ENCODE measurements at regions not wholly inside any gene's neighbourhood (a gene's known extent, or its start where the extent isn't known, plus 50 kb on each side); places are given as distances from the start of the nearest gene placed in this dataset.
"Not testable (repeated sequence)": the region's sequence is repeated elsewhere in the genome, so short reads cannot be mapped to it uniquely, and the experiment has no call there.

- Mint-ChIP-seq H3K4me1 (no peaks in the 10 kb centered on the region), H3K4me3 (no peak overlapping the region), H3K27ac (ENCODE audit: low read depth) (no peak overlapping the region), H3K36me3 (ENCODE audit: insufficient read depth) (no peaks in the 10 kb centered on the region), H3K9me3 (peaks cover 16% of the 10 kb centered on the region), H3K27me3 (no peaks in the 10 kb centered on the region)
- ATAC-seq (replicated peaks; ENCODE audit: extremely low read depth, poor library complexity, severe bottlenecking) (no peak), DNase-seq (ENCODE audit: low spot score in 2 of 2) (no peak)
Observed at GRCh38 chr2:101587251-101587650, 110.3 kb upstream of the MAP4K4 start.

- H3K27me3 Mint-ChIP-seq, result no peaks in the 10 kb centered on the region
- ATAC-seq (replicated peaks; ENCODE audit: extremely low read depth, poor library complexity, severe bottlenecking) (no peak), DNase-seq (ENCODE audit: low spot score in 2 of 2) (no peak)
- no peak overlapping the region for H3K27ac Mint-ChIP-seq (ENCODE audit: low read depth)
- no peak overlapping the region for H3K4me3 Mint-ChIP-seq
- no peaks in the 10 kb centered on the region for H3K4me1 Mint-ChIP-seq
- no peaks in the 10 kb centered on the region for H3K36me3 Mint-ChIP-seq (ENCODE audit: insufficient read depth)
- H3K9me3 Mint-ChIP-seq, result peaks cover 9% of the 10 kb centered on the region
Observed at GRCh38 chr2:101583861-101584260, 108.9 kb upstream of the RFX8 start.

GRCh38 chr2:101581675-101582299 is 106.9 kb upstream of the RFX8 start:
- Mint-ChIP-seq H3K4me3 (no peak overlapping the region), H3K27ac (ENCODE audit: low read depth) (no peak overlapping the region), H3K36me3 (ENCODE audit: insufficient read depth) (no peaks in the 10 kb centered on the region), H3K9me3 (peaks cover 5% of the 10 kb centered on the region), H3K27me3 (no peaks in the 10 kb centered on the region), H3K4me1 (no peaks in the 10 kb centered on the region)
- ATAC-seq (replicated peaks; ENCODE audit: extremely low read depth, poor library complexity, severe bottlenecking) (no peak), DNase-seq (ENCODE audit: low spot score in 2 of 2) (no peak)

GRCh38 chr2:101580528-101580927 is 105.6 kb upstream of the RFX8 start:
- Mint-ChIP-seq H3K4me3 (no peak overlapping the region), H3K27ac (ENCODE audit: low read depth) (no peak overlapping the region), H3K4me1 (no peaks in the 10 kb centered on the region), H3K27me3 (no peaks in the 10 kb centered on the region), H3K36me3 (ENCODE audit: insufficient read depth) (no peaks in the 10 kb centered on the region), H3K9me3 (peaks cover 5% of the 10 kb centered on the region)
- ATAC-seq (replicated peaks; ENCODE audit: extremely low read depth, poor library complexity, severe bottlenecking), result no peak
- no peak for DNase-seq (ENCODE audit: low spot score in 2 of 2)

- DNase-seq (ENCODE audit: low spot score in 2 of 2), result no peak
- no peaks in the 10 kb centered on the region for H3K27me3 Mint-ChIP-seq
- no peak for ATAC-seq (replicated peaks; ENCODE audit: extremely low read depth, poor library complexity, severe bottlenecking)
- no peak overlapping the region for H3K27ac Mint-ChIP-seq (ENCODE audit: low read depth)
- peaks cover 1% of the 10 kb centered on the region for H3K9me3 Mint-ChIP-seq
- no peak overlapping the region for H3K4me3 Mint-ChIP-seq
- no peaks in the 10 kb centered on the region for H3K36me3 Mint-ChIP-seq (ENCODE audit: insufficient read depth)
- H3K4me1 Mint-ChIP-seq, result no peaks in the 10 kb centered on the region
Observed at GRCh38 chr2:101578671-101579070, 103.8 kb upstream of the RFX8 start.

- not testable (repeated sequence) for H3K27me3 Mint-ChIP-seq; H3K9me3 Mint-ChIP-seq; H3K4me3 Mint-ChIP-seq; H3K27ac Mint-ChIP-seq (ENCODE audit: low read depth); ATAC-seq (replicated peaks; ENCODE audit: extremely low read depth, poor library complexity, severe bottlenecking); H3K36me3 Mint-ChIP-seq (ENCODE audit: insufficient read depth); DNase-seq (ENCODE audit: low spot score in 2 of 2); H3K4me1 Mint-ChIP-seq
Observed at GRCh38 chr2:101578135-101578534, 103.2 kb upstream of the RFX8 start.

- H3K4me3 Mint-ChIP-seq, result no peak overlapping the region
- H3K27ac Mint-ChIP-seq (ENCODE audit: low read depth), result no peak overlapping the region
- no peak for DNase-seq (ENCODE audit: low spot score in 2 of 2)
- no peaks in the 10 kb centered on the region for H3K9me3 Mint-ChIP-seq
- H3K36me3 Mint-ChIP-seq (ENCODE audit: insufficient read depth), result no peaks in the 10 kb centered on the region
- no peak for ATAC-seq (replicated peaks; ENCODE audit: extremely low read depth, poor library complexity, severe bottlenecking)
- no peaks in the 10 kb centered on the region for H3K27me3 Mint-ChIP-seq
- no peaks in the 10 kb centered on the region for H3K4me1 Mint-ChIP-seq
Observed at GRCh38 chr2:101577173-101577572, 102.3 kb upstream of the RFX8 start.

GRCh38 chr2:101574622-101575021 is 99.7 kb upstream of the RFX8 start:
- no peak overlapping the region for H3K4me3 Mint-ChIP-seq

GRCh38 chr2:101571951-101572350 is 97.0 kb upstream of the RFX8 start:
- Mint-ChIP-seq H3K4me1 (peaks cover 12% of the 10 kb centered on the region), H3K27ac (ENCODE audit: low read depth) (no peak overlapping the region), H3K9me3 (no peaks in the 10 kb centered on the region), H3K4me3 (no peak overlapping the region), H3K27me3 (peaks cover 11% of the 10 kb centered on the region), H3K36me3 (ENCODE audit: insufficient read depth) (peaks cover 4% of the 10 kb centered on the region)
- no peak for DNase-seq (ENCODE audit: low spot score in 2 of 2)
- ATAC-seq (replicated peaks; ENCODE audit: extremely low read depth, poor library complexity, severe bottlenecking), result no peak

More at GRCh38 chr2:101574622-101575021, 99.7 kb upstream of the RFX8 start:
- H3K27me3 Mint-ChIP-seq, result no peaks in the 10 kb centered on the region
- H3K9me3 Mint-ChIP-seq, result no peaks in the 10 kb centered on the region
- no peak overlapping the region for H3K27ac Mint-ChIP-seq (ENCODE audit: low read depth)
- DNase-seq (ENCODE audit: low spot score in 2 of 2), result no peak
- ATAC-seq (replicated peaks; ENCODE audit: extremely low read depth, poor library complexity, severe bottlenecking), result no peak
- H3K4me1 Mint-ChIP-seq, result peaks cover 12% of the 10 kb centered on the region
- H3K36me3 Mint-ChIP-seq (ENCODE audit: insufficient read depth), result peaks cover 4% of the 10 kb centered on the region

- Mint-ChIP-seq H3K27ac (ENCODE audit: low read depth) (no peak overlapping the region), H3K4me3 (no peak overlapping the region), H3K9me3 (no peaks in the 10 kb centered on the region), H3K4me1 (peaks cover 12% of the 10 kb centered on the region), H3K36me3 (ENCODE audit: insufficient read depth) (peaks cover 4% of the 10 kb centered on the region), H3K27me3 (peaks cover 30% of the 10 kb centered on the region)
- ATAC-seq (replicated peaks; ENCODE audit: extremely low read depth, poor library complexity, severe bottlenecking), result no peak
- DNase-seq (ENCODE audit: low spot score in 2 of 2), result no peak
Observed at GRCh38 chr2:101569886-101570520, 95.1 kb upstream of the RFX8 start.

GRCh38 chr2:101568969-101569368 is 94.1 kb upstream of the RFX8 start:
- Mint-ChIP-seq H3K27ac (ENCODE audit: low read depth) (no peak overlapping the region), H3K27me3 (peaks cover 41% of the 10 kb centered on the region), H3K9me3 (no peaks in the 10 kb centered on the region), H3K4me1 (peaks cover 12% of the 10 kb centered on the region), H3K4me3 (no peak overlapping the region), H3K36me3 (ENCODE audit: insufficient read depth) (peaks cover 4% of the 10 kb centered on the region)
- DNase-seq (ENCODE audit: low spot score in 2 of 2), result no peak
- ATAC-seq (replicated peaks; ENCODE audit: extremely low read depth, poor library complexity, severe bottlenecking), result no peak

GRCh38 chr2:101566632-101567228 is 91.8 kb upstream of the RFX8 start:
- no peak overlapping the region for H3K27ac Mint-ChIP-seq (ENCODE audit: low read depth)
- ATAC-seq (replicated peaks; ENCODE audit: extremely low read depth, poor library complexity, severe bottlenecking) (no peak), DNase-seq (ENCODE audit: low spot score in 2 of 2) (no peak)
- no peak overlapping the region for H3K4me3 Mint-ChIP-seq
- no peaks in the 10 kb centered on the region for H3K9me3 Mint-ChIP-seq
- H3K27me3 Mint-ChIP-seq, result peaks cover 41% of the 10 kb centered on the region
- H3K36me3 Mint-ChIP-seq (ENCODE audit: insufficient read depth), result peaks cover 4% of the 10 kb centered on the region
- peaks cover 22% of the 10 kb centered on the region for H3K4me1 Mint-ChIP-seq

GRCh38 chr2:101563849-101564248 is 88.9 kb upstream of the RFX8 start:
- H3K4me3 Mint-ChIP-seq, result no peak overlapping the region
- H3K27me3 Mint-ChIP-seq, result peaks cover 41% of the 10 kb centered on the region
- H3K27ac Mint-ChIP-seq (ENCODE audit: low read depth), result no peak overlapping the region
- H3K4me1 Mint-ChIP-seq, result peaks cover 23% of the 10 kb centered on the region
- no peak for DNase-seq (ENCODE audit: low spot score in 2 of 2)
- peaks cover 12% of the 10 kb centered on the region for H3K9me3 Mint-ChIP-seq
- no peaks in the 10 kb centered on the region for H3K36me3 Mint-ChIP-seq (ENCODE audit: insufficient read depth)
- ATAC-seq (replicated peaks; ENCODE audit: extremely low read depth, poor library complexity, severe bottlenecking), result no peak
